ENCODE measurements at regions not wholly inside any gene's neighbourhood (a gene's known extent, or its start where the extent isn't known, plus 50 kb on each side); places are given as distances from the start of the nearest gene placed in this dataset.

- DNase-seq = no peak
These were observed 338.9 kb upstream of the MAP3K7 start for GRCh38 chr6:90925726-90926125.

GRCh38 chr6:90922325-90922724 is 335.5 kb upstream of the MAP3K7 start:
- DNase-seq = no peak

- peak in 1 of 2 donors; percentile 29 for DNase-seq
These were observed 331.5 kb upstream of the MAP3K7 start for GRCh38 chr6:90918361-90918760.

GRCh38 chr6:90917376-90917775 is 330.5 kb upstream of the MAP3K7 start:
- DNase-seq = no peak

- DNase-seq = no peak
These were observed 330.1 kb upstream of the MAP3K7 start for GRCh38 chr6:90916968-90917367.

- no peak for DNase-seq
These were observed 328.5 kb upstream of the MAP3K7 start for GRCh38 chr6:90915224-90915915.

- no peak for DNase-seq
These were observed 327.4 kb upstream of the MAP3K7 start for GRCh38 chr6:90914312-90914711.

- DNase-seq = no peak
These were observed 326.5 kb upstream of the MAP3K7 start for GRCh38 chr6:90913266-90913960.

GRCh38 chr6:90911642-90912041 is 324.8 kb upstream of the MAP3K7 start:
- no peak for DNase-seq

- DNase-seq = no peak
These were observed 324.0 kb upstream of the MAP3K7 start for GRCh38 chr6:90910893-90911292.

GRCh38 chr6:90907931-90908655 is 321.2 kb upstream of the MAP3K7 start:
- no peak for DNase-seq

GRCh38 chr6:90905351-90905750 is 318.5 kb upstream of the MAP3K7 start:
- DNase-seq = no peak

- no peak for DNase-seq
These were observed 313.2 kb upstream of the MAP3K7 start for GRCh38 chr6:90900034-90900433.

- DNase-seq = no peak
These were observed 311.9 kb upstream of the MAP3K7 start for GRCh38 chr6:90898763-90899162.

- DNase-seq = no peak
These were observed 309.2 kb upstream of the MAP3K7 start for GRCh38 chr6:90896075-90896547.

- no peak for DNase-seq
These were observed 308.6 kb upstream of the MAP3K7 start for GRCh38 chr6:90895299-90896074.

- no peak for DNase-seq
These were observed 307.6 kb upstream of the MAP3K7 start for GRCh38 chr6:90894285-90895130.

GRCh38 chr6:90893400-90893799 is 306.5 kb upstream of the MAP3K7 start:
- DNase-seq = no peak

- no peak for DNase-seq
These were observed 305.4 kb upstream of the MAP3K7 start for GRCh38 chr6:90892271-90892670.

- DNase-seq = no peak
These were observed 304.5 kb upstream of the MAP3K7 start for GRCh38 chr6:90891355-90891754.

- DNase-seq = no peak
These were observed 303.9 kb upstream of the MAP3K7 start for GRCh38 chr6:90890683-90891330.

- DNase-seq = no peak
These were observed 300.9 kb upstream of the MAP3K7 start for GRCh38 chr6:90887764-90888163.
